Renal pelvis (tissue), 1 donor: ENCODE measurements at regions not wholly inside any gene's neighbourhood (a gene's known extent, or its start where the extent isn't known, plus 50 kb on each side); places are given as distances from the start of the nearest gene placed in this dataset.
"Not testable (repeated sequence)": the region's sequence is repeated elsewhere in the genome, so short reads cannot be mapped to it uniquely, and the experiment has no call there.

Experiments used
- DNase-seq: peaks from one replicate; pipeline ENCODE4 v3.0.0-alpha.2; 2013

- no peak for DNase-seq
These were observed 51.4 kb upstream of the S1PR1 start for GRCh38 chr1:101185421-101185820.

- no peak for DNase-seq
These were observed 53.5 kb upstream of the S1PR1 start for GRCh38 chr1:101183388-101183699.

GRCh38 chr1:101182627-101183387 lies 54.0 kb upstream of the S1PR1 start:
- DNase-seq, result no peak

- no peak for DNase-seq
These were observed 54.9 kb upstream of the S1PR1 start for GRCh38 chr1:101181930-101182329.

- no peak for DNase-seq
These were observed 57.9 kb upstream of the S1PR1 start for GRCh38 chr1:101178688-101179491.

- DNase-seq, result no peak
These were observed 58.5 kb upstream of the S1PR1 start for GRCh38 chr1:101178341-101178687.

- DNase-seq, result no peak
These were observed 60.9 kb upstream of the S1PR1 start for GRCh38 chr1:101175886-101176285.

GRCh38 chr1:101175466-101175865 lies 61.4 kb upstream of the S1PR1 start:
- DNase-seq, result no peak

- no peak for DNase-seq
These were observed 62.1 kb upstream of the S1PR1 start for GRCh38 chr1:101174722-101175121.

GRCh38 chr1:101174298-101174697 lies 62.5 kb upstream of the S1PR1 start:
- not testable (repeated sequence) for DNase-seq

- DNase-seq, result no peak
These were observed 66.2 kb upstream of the S1PR1 start for GRCh38 chr1:101170506-101171050.

- DNase-seq, result no peak
These were observed 68.9 kb upstream of the S1PR1 start for GRCh38 chr1:101167891-101168290.

GRCh38 chr1:101166583-101167120 lies 70.2 kb upstream of the S1PR1 start:
- no peak for DNase-seq

- no peak for DNase-seq
These were observed 70.9 kb upstream of the S1PR1 start for GRCh38 chr1:101165954-101166353.

GRCh38 chr1:101165532-101165931 lies 71.3 kb upstream of the S1PR1 start:
- no peak for DNase-seq

- no peak for DNase-seq
These were observed 72.0 kb upstream of the S1PR1 start for GRCh38 chr1:101164776-101165175.

GRCh38 chr1:101162736-101163735 lies 73.8 kb upstream of the S1PR1 start:
- no peak for DNase-seq

GRCh38 chr1:101162300-101162699 lies 74.5 kb upstream of the S1PR1 start:
- no peak for DNase-seq

- DNase-seq, result no peak
These were observed 75.2 kb upstream of the S1PR1 start for GRCh38 chr1:101161619-101162018.

- no peak for DNase-seq
These were observed 78.4 kb upstream of the S1PR1 start for GRCh38 chr1:101158424-101158823.

- DNase-seq, result no peak
These were observed 82.3 kb upstream of the S1PR1 start for GRCh38 chr1:101154547-101154946.

GRCh38 chr1:101153692-101154091 lies 83.1 kb upstream of the S1PR1 start:
- DNase-seq, result no peak
